ENCODE measurements at regions not wholly inside any gene's neighbourhood (a gene's known extent, or its start where the extent isn't known, plus 50 kb on each side); places are given as distances from the start of the nearest gene placed in this dataset.

- CTCF ChIA-PET = interaction anchor here (0.6 to 1.0 kb wide), 2 partner anchors 11 to 99 kb away, joined by 3 read pairs; no protein-coding TSS in a partner anchor
Measured at GRCh38 chr6:90356012-90356421, 59.4 kb upstream of the BACH2 start.

More at GRCh38 chr6:90356012-90356421, 59.4 kb upstream of the BACH2 start:
- dilution Hi-C loops (cut with MboI; ENCODE audit: extremely low pct_ligation_motif_present, low sequenced_read_pairs) = no loop called here
- H3K9ac ChIP-seq (replicated peaks; ENCODE audit: extremely low read depth, insufficient read depth, low read length) = no peak overlapping the region
- FAIRE-seq (no peak), DNase-seq (ENCODE audit: low read depth, low spot score) (no peak)
- POLR2A ChIA-PET = no interaction called here
- no peaks in the 10 kb centered on the region for H4K20me1 ChIP-seq (replicated peaks; ENCODE audit: control insufficient read depth, extremely low read depth, insufficient read depth, low read length)
- H2AFZ ChIP-seq (ENCODE audit: low read depth, low read length) = no peak overlapping the region
- BruUV-seq (replicated peaks) = no TSS peak
- peaks cover 3 to 11% of the 10 kb centered on the region in 2 experiments for H3K27me3 ChIP-seq (ENCODE audit: control insufficient read depth in 2 of 2, insufficient read depth in 2 of 2, low read length in 2 of 2)
- H3K9me3 ChIP-seq (replicated peaks; ENCODE audit: control insufficient read depth, insufficient read depth, low read length) = no peaks in the 10 kb centered on the region
- intact Hi-C loops (cut with micrococcal nuclease) = no loop called here
- no peaks in the 10 kb centered on the region for H3K9me1 ChIP-seq (replicated peaks; ENCODE audit: control insufficient read depth, extremely low read depth, insufficient read depth, low read length)
- H3K4me1 ChIP-seq (ENCODE audit: control insufficient read depth, extremely low read depth, insufficient read depth, low read length) = no peaks in the 10 kb centered on the region
- no peak overlapping the region for H3K27ac ChIP-seq (ENCODE audit: insufficient read depth, low read depth, low read length)
- no peak overlapping the region for H3K4me2 ChIP-seq (ENCODE audit: insufficient read depth, low read length)
- no peaks in the 10 kb centered on the region for H3K36me3 ChIP-seq (ENCODE audit: control insufficient read depth in 2 of 2, extremely low read depth in 1 of 2, insufficient read depth in 2 of 2, low read length in 2 of 2)
- no peak overlapping the region for H3K4me3 ChIP-seq (replicated peaks in 1 of 3; ENCODE audit: insufficient read depth in 1 of 3, low read depth in 1 of 3, low read length in 3 of 3)
- no peak for TF ChIP-seq CTCF (IDR thresholded peaks at IDR 0.05; ENCODE audit: extremely low read depth in 1 of 2, insufficient read depth in 1 of 2, low read depth in 1 of 2, low read length in 2 of 2)
- no peak for TF ChIP-seq GATA2 (IDR thresholded peaks at IDR 0.05; ENCODE audit: insufficient read depth, insufficient read length, low read depth, low read length)
- TF ChIP-seq EZH2 (IDR thresholded peaks at IDR 0.05; ENCODE audit: borderline replicate concordance, low read depth, low read length, severe bottlenecking) = no peak
- TF ChIP-seq FOS (IDR thresholded peaks at IDR 0.05; ENCODE audit: borderline replicate concordance, insufficient read depth, low read length) = no peak
- TF ChIP-seq POLR2AphosphoS5 (IDR thresholded peaks at IDR 0.05; ENCODE audit: insufficient read depth, low read depth, low read length) = no peak
- TF ChIP-seq POLR2A (IDR thresholded peaks at IDR 0.05; ENCODE audit: low read depth, low read length) = no peak
- H3K79me2 ChIP-seq (ENCODE audit: control insufficient read depth, insufficient read depth, low read length) = no peaks in the 10 kb centered on the region

Data from endothelial cell of umbilical vein (primary cell).